ENCODE measurements at regions not wholly inside any gene's neighbourhood (a gene's known extent, or its start where the extent isn't known, plus 50 kb on each side); places are given as distances from the start of the nearest gene placed in this dataset.

GRCh38 chr13:106102786-106103185, 432.7 kb downstream of the EFNB2 start:
- Histone ChIP-seq H3K4me3 (replicated peaks; ENCODE audit: low read depth, low read length) (no peak overlapping the region), H3K27me3 (replicated peaks; ENCODE audit: control insufficient read depth, insufficient read depth, low read length) (no peaks in the 10 kb centered on the region), H3K36me3 (ENCODE audit: control insufficient read depth, insufficient read depth, low read length) (no peaks in the 10 kb centered on the region)
- TF ChIP-seq CTCF (IDR thresholded peaks at IDR 0.05; ENCODE audit: insufficient read depth, low read length, poor library complexity, severe bottlenecking), result no peak
- DNase-seq (ENCODE audit: extremely low read depth, insufficient read length), result no peak

GRCh38 chr13:106101201-106101600, 434.3 kb downstream of the EFNB2 start:
- DNase-seq (ENCODE audit: extremely low read depth, insufficient read length), result no peak
- no peak overlapping the region for H3K4me3 ChIP-seq (replicated peaks; ENCODE audit: low read depth, low read length)

GRCh38 chr13:106100171-106100919, 435.1 kb downstream of the EFNB2 start:
- no peak overlapping the region for H3K4me3 ChIP-seq (replicated peaks; ENCODE audit: low read depth, low read length)
- no peak for DNase-seq (ENCODE audit: extremely low read depth, insufficient read length)
- TF ChIP-seq CTCF (IDR thresholded peaks at IDR 0.05; ENCODE audit: insufficient read depth, low read length, poor library complexity, severe bottlenecking), result no peak

More at GRCh38 chr13:106101201-106101600, 434.3 kb downstream of the EFNB2 start:
- TF ChIP-seq CTCF (IDR thresholded peaks at IDR 0.05; ENCODE audit: insufficient read depth, low read length, poor library complexity, severe bottlenecking), result no peak
- H3K27me3 ChIP-seq (replicated peaks; ENCODE audit: control insufficient read depth, insufficient read depth, low read length), result no peaks in the 10 kb centered on the region
- H3K36me3 ChIP-seq (ENCODE audit: control insufficient read depth, insufficient read depth, low read length), result no peaks in the 10 kb centered on the region

GRCh38 chr13:106099765-106100164, 435.7 kb downstream of the EFNB2 start:
- DNase-seq (ENCODE audit: extremely low read depth, insufficient read length), result no peak
- Histone ChIP-seq H3K36me3 (ENCODE audit: control insufficient read depth, insufficient read depth, low read length) (no peaks in the 10 kb centered on the region), H3K4me3 (replicated peaks; ENCODE audit: low read depth, low read length) (no peak overlapping the region), H3K27me3 (replicated peaks; ENCODE audit: control insufficient read depth, insufficient read depth, low read length) (no peaks in the 10 kb centered on the region)
- no peak for TF ChIP-seq CTCF (IDR thresholded peaks at IDR 0.05; ENCODE audit: insufficient read depth, low read length, poor library complexity, severe bottlenecking)

More at GRCh38 chr13:106100171-106100919, 435.1 kb downstream of the EFNB2 start:
- Histone ChIP-seq H3K36me3 (ENCODE audit: control insufficient read depth, insufficient read depth, low read length) (no peaks in the 10 kb centered on the region), H3K27me3 (replicated peaks; ENCODE audit: control insufficient read depth, insufficient read depth, low read length) (no peaks in the 10 kb centered on the region)

- DNase-seq (ENCODE audit: extremely low read depth, insufficient read length), result no peak
- TF ChIP-seq CTCF (IDR thresholded peaks at IDR 0.05; ENCODE audit: insufficient read depth, low read length, poor library complexity, severe bottlenecking), result no peak
- Histone ChIP-seq H3K27me3 (replicated peaks; ENCODE audit: control insufficient read depth, insufficient read depth, low read length) (no peaks in the 10 kb centered on the region), H3K36me3 (ENCODE audit: control insufficient read depth, insufficient read depth, low read length) (no peaks in the 10 kb centered on the region), H3K4me3 (replicated peaks; ENCODE audit: low read depth, low read length) (no peak overlapping the region)
Observed at GRCh38 chr13:106098778-106099177, 436.7 kb downstream of the EFNB2 start.
